ENCODE measurements at regions not wholly inside any gene's neighbourhood (a gene's known extent, or its start where the extent isn't known, plus 50 kb on each side); places are given as distances from the start of the nearest gene placed in this dataset.

DNA sequence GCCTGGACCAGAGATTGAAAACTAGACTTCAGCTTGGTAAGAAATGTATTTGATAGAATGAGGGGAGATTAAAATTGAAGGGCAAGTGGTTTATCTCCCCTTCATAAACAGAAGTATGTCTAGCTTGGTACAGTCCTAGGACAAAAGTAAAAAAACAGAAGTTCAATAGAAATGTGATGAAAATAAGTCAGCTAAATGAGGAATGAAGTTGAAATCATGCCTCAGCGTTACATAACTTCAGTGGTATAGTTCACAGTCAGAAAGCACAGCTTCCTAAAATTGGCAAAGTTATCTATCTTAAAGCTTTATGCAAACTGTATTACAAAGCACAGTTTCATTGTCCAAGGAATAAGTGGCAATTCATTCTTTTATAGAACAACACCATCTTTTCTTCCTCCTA lies 90.2 kb upstream of the SYT10 start:
- Histone ChIP-seq H4K8ac (replicated peaks; ENCODE audit: insufficient read length, low read depth, low read length) (no peak overlapping the region), H3K18ac (ENCODE audit: insufficient read length, low read depth, low read length) (no peak overlapping the region), H3T11ph (ENCODE audit: low read length) (no peak overlapping the region), H3K23ac (ENCODE audit: insufficient read length, low read depth, low read length) (no peak overlapping the region), H3K79me1 (ENCODE audit: insufficient read depth, low read depth, low read length, poor library complexity, severe bottlenecking) (no peaks in the 10 kb centered on the region), H3K4me1 (ENCODE audit: insufficient read depth, low read length) (no peaks in the 10 kb centered on the region), H3K9ac (ENCODE audit: extremely low read depth, insufficient read length, low read length) (no peak overlapping the region), H2BK20ac (ENCODE audit: low read depth, low read length, poor library complexity, severe bottlenecking) (no peak overlapping the region), H3K79me2 (ENCODE audit: insufficient read depth, low read length) (no peaks in the 10 kb centered on the region), H2AK5ac (ENCODE audit: insufficient read length, low read length) (no peak overlapping the region), H3K4me2 (ENCODE audit: insufficient read depth, insufficient read length, low read length) (no peak overlapping the region), H3K27me3 (ENCODE audit: insufficient read depth, low read length) (no peaks in the 10 kb centered on the region), H3K14ac (ENCODE audit: insufficient read depth, low read length) (no peak overlapping the region), H2BK120ac (ENCODE audit: low read depth, low read length, poor library complexity, severe bottlenecking) (no peak overlapping the region), H3K4ac (ENCODE audit: low read depth, low read length) (no peak overlapping the region), H3K56ac (ENCODE audit: insufficient read length, low read depth, low read length) (no peak overlapping the region), H4K5ac (ENCODE audit: insufficient read length, low read depth, low read length) (no peak overlapping the region), H4K91ac (ENCODE audit: insufficient read length, low read depth, low read length) (no peak overlapping the region), H2BK5ac (ENCODE audit: insufficient read length, low read length) (no peak overlapping the region), H3K23me2 (ENCODE audit: insufficient read length, low read depth, low read length, poor library complexity, severe bottlenecking) (no peaks in the 10 kb centered on the region), H4K20me1 (ENCODE audit: control insufficient read depth, insufficient read depth, insufficient read length) (no peaks in the 10 kb centered on the region), H2AFZ (ENCODE audit: low read length) (no peak overlapping the region), H3K27ac (ENCODE audit: insufficient read length, low read depth, low read length) (no peak overlapping the region), H2BK15ac (ENCODE audit: low read depth, low read length) (no peak overlapping the region), H2BK12ac (ENCODE audit: insufficient read length, low read depth, low read length) (no peak overlapping the region), H3K9me3 (ENCODE audit: control insufficient read depth, low read depth, low read length) (no peaks in the 10 kb centered on the region)
- TF ChIP-seq, protein P1, sequence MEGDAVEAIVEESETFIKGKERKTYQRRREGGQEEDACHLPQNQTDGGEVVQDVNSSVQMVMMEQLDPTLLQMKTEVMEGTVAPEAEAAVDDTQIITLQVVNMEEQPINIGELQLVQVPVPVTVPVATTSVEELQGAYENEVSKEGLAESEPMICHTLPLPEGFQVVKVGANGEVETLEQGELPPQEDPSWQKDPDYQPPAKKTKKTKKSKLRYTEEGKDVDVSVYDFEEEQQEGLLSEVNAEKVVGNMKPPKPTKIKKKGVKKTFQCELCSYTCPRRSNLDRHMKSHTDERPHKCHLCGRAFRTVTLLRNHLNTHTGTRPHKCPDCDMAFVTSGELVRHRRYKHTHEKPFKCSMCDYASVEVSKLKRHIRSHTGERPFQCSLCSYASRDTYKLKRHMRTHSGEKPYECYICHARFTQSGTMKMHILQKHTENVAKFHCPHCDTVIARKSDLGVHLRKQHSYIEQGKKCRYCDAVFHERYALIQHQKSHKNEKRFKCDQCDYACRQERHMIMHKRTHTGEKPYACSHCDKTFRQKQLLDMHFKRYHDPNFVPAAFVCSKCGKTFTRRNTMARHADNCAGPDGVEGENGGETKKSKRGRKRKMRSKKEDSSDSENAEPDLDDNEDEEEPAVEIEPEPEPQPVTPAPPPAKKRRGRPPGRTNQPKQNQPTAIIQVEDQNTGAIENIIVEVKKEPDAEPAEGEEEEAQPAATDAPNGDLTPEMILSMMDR (conservative IDR thresholded peaks at IDR 0.05) = no peak
- WGBS (ENCODE audit: extremely low coverage, insufficient read length, low lambda C conversion rate) = no CpG with 5 or more reads among the region's 1 CpG
- Mint-ChIP-seq H3K9me3 (peaks cover 12% of the 10 kb centered on the region in 2 experiments; a peak in 3 of 5 replicates), H3K4me1 (peaks cover 7 to 8% of the 10 kb centered on the region in 2 experiments), H3K4me3 (no peak overlapping the region), H3K27me3 (ENCODE audit: low read depth) (no peaks in the 10 kb centered on the region; the same call in 1 of the 2 replicates), H3K36me3 (ENCODE audit: insufficient read depth in 1 of 3, low read depth in 3 of 3) (peaks cover 0 to 4% (median 0%) of the 10 kb centered on the region in 3 experiments; a peak in 2 of 7 replicates), H3K27ac (no peak overlapping the region)
- no peak for DNase-seq

Measured in H9 (cell line).